ENCODE measurements at regions not wholly inside any gene's neighbourhood (a gene's known extent, or its start where the extent isn't known, plus 50 kb on each side); places are given as distances from the start of the nearest gene placed in this dataset.

DNA sequence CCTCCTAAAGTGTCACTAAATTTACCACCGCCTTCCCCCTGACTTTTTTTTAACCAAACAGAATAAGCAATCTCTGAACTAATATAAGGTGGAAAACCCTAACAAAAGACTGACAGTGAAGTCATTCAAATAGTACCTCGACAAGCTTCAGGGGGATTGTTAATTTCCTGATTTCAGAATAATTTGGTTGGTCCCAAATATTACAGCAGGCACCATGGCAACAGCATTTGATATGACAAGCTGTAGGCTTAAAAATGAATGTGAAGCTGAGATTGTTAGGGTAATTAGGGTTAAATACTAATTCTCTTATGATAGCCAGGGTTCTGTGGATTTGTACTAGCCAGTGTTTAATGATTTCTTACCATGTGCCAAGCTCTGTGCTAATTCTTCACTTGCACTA, 63.5 kb upstream of the GOLGA8B start:
- Histone ChIP-seq H3K27me3 (no peaks in the 10 kb centered on the region), H3K27ac (no peak overlapping the region), H3K36me3 (no peaks in the 10 kb centered on the region), H3K4me1 (no peaks in the 10 kb centered on the region), H3K4me3 (no peak overlapping the region), H3K9me3 (peaks cover 0 to 6% (median 0%) of the 10 kb centered on the region in 4 donors)
- WGBS, 5 donors, result 69 to 72% (median 71%) methylated on average over 2 of the region's 2 CpGs
- intact Hi-C loops (cut with DNase I; ENCODE audit: low total_unique reads), result no loop called here
- TF ChIP-seq CTCF (IDR thresholded peaks at IDR 0.05) (no peak), EP300 (IDR thresholded peaks at IDR 0.05) (no peak), POLR2AphosphoS5 (IDR thresholded peaks at IDR 0.05) (no peak), POLR2A (IDR thresholded peaks at IDR 0.05) (no peak)
- no peak for DNase-seq

GRCh38 chr15:34644851-34645250, 61.4 kb upstream of the GOLGA8B start:
- Histone ChIP-seq H3K4me1 (no peaks in the 10 kb centered on the region), H3K36me3 (no peaks in the 10 kb centered on the region), H3K27ac (no peak overlapping the region), H3K4me3 (no peak overlapping the region), H3K27me3 (no peaks in the 10 kb centered on the region), H3K9me3 (peaks cover 0 to 6% (median 0%) of the 10 kb centered on the region in 4 donors)
- 77 to 85% (median 81%) methylated on average over 4 of the region's 4 CpGs for WGBS, 5 donors
- intact Hi-C loops (cut with DNase I; ENCODE audit: low total_unique reads), result no loop called here
- DNase-seq, result no peak
- TF ChIP-seq EP300 (IDR thresholded peaks at IDR 0.05) (no peak), POLR2AphosphoS5 (IDR thresholded peaks at IDR 0.05) (no peak), POLR2A (IDR thresholded peaks at IDR 0.05) (no peak), CTCF (IDR thresholded peaks at IDR 0.05) (no peak)

DNA sequence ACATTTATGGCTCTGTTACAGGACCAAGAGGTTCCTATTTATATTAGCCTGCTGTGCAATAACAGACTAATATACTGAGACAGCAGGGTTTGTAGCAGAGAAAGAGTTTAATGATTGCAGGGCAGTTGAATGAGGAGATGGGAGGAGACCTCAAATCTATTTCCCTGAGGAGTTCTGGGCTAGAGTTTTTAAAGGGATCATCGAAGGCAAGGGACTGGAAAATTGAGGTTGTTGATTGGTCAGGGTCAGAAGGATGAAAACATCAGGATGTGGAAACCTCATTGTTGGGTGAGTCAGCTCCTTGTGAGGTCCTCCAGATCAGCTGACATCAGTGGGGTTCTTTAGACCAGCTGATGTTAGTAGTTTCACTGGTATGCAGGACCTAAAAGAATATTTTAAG, 60.6 kb upstream of the GOLGA8B start:
- no peak for DNase-seq
- Histone ChIP-seq H3K27me3 (no peaks in the 10 kb centered on the region), H3K4me3 (no peak overlapping the region), H3K27ac (no peak overlapping the region), H3K9me3 (peaks cover 0 to 6% (median 0%) of the 10 kb centered on the region in 4 donors), H3K4me1 (no peaks in the 10 kb centered on the region), H3K36me3 (no peaks in the 10 kb centered on the region)
- 50 to 72% (median 72%) methylated on average over 1 of the region's 1 CpG for WGBS, 5 donors
- intact Hi-C loops (cut with DNase I; ENCODE audit: low total_unique reads), result no loop called here
- TF ChIP-seq POLR2A (IDR thresholded peaks at IDR 0.05) (no peak), POLR2AphosphoS5 (IDR thresholded peaks at IDR 0.05) (no peak), EP300 (IDR thresholded peaks at IDR 0.05) (no peak), CTCF (IDR thresholded peaks at IDR 0.05) (no peak)

DNA sequence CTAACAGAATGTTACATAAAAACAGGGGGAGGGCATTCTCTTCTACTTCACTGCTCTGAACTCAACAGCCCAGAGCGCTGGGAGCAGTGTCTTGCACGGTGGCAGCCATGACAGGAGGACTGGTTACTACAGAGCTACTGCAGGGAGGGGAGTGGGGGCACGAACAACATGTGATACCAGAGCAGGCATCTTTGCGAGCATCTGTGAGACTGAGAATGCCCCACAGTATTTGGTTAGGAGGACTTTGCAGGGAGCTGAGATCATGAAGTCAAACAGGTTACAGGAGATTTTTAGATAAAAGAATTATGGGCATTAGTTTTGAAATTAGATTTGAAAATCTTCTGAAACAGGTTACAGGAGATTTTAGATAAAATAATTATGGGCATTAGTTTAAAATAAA, 58.8 kb upstream of the GOLGA8B start:
- H3K4me1 ChIP-seq, result no peaks in the 10 kb centered on the region
- no peaks in the 10 kb centered on the region for H3K27me3 ChIP-seq
- H3K4me3 ChIP-seq, result no peak overlapping the region
- peaks cover 0 to 6% (median 0%) of the 10 kb centered on the region in 4 donors for H3K9me3 ChIP-seq
- TF ChIP-seq POLR2AphosphoS5 (IDR thresholded peaks at IDR 0.05) (no peak), POLR2A (IDR thresholded peaks at IDR 0.05) (no peak), CTCF (IDR thresholded peaks at IDR 0.05) (no peak), EP300 (IDR thresholded peaks at IDR 0.05) (no peak)
- 47 to 70% (median 57%) methylated on average over 4 of the region's 4 CpGs for WGBS, 5 donors
- intact Hi-C loops (cut with DNase I; ENCODE audit: low total_unique reads), result no loop called here
- H3K27ac ChIP-seq, result no peak overlapping the region
- DNase-seq, result no peak
- no peaks in the 10 kb centered on the region for H3K36me3 ChIP-seq
